ENCODE measurements at regions not wholly inside any gene's neighbourhood (a gene's known extent, or its start where the extent isn't known, plus 50 kb on each side); places are given as distances from the start of the nearest gene placed in this dataset.

- Histone ChIP-seq H3K9me3 (no peaks in the 10 kb centered on the region), H3K27ac (no peak overlapping the region), H3K36me3 (no peaks in the 10 kb centered on the region), H3K4me1 (no peaks in the 10 kb centered on the region), H3K27me3 (no peaks in the 10 kb centered on the region), H3K4me3 (no peak overlapping the region)
- TF ChIP-seq CTCF (IDR thresholded peaks at IDR 0.05) (no peak), EP300 (IDR thresholded peaks at IDR 0.05) (no peak), POLR2A (IDR thresholded peaks at IDR 0.05) (no peak), POLR2AphosphoS5 (IDR thresholded peaks at IDR 0.05) (no peak)
- intact Hi-C loops (cut with DNase I; ENCODE audit: low total_unique reads) = no loop called here
- no peak for DNase-seq
- 45 to 80% (median 58%) methylated on average over 3 of the region's 3 CpGs for WGBS, 5 donors
These were observed 121.9 kb downstream of the OSTF1 start for GRCh38 chr9:75210215-75210614.

- H3K27me3 ChIP-seq = no peaks in the 10 kb centered on the region
- no peak overlapping the region for H3K27ac ChIP-seq
- 71 to 85% (median 75%) methylated on average over 3 of the region's 3 CpGs for WGBS, 5 donors
- intact Hi-C loops (cut with DNase I; ENCODE audit: low total_unique reads) = no loop called here
- H3K9me3 ChIP-seq = no peaks in the 10 kb centered on the region
- no peak overlapping the region for H3K4me3 ChIP-seq
- TF ChIP-seq POLR2AphosphoS5 (IDR thresholded peaks at IDR 0.05) (no peak), EP300 (IDR thresholded peaks at IDR 0.05) (no peak), CTCF (IDR thresholded peaks at IDR 0.05) (no peak), POLR2A (IDR thresholded peaks at IDR 0.05) (no peak)
- DNase-seq = no peak
- no peaks in the 10 kb centered on the region for H3K36me3 ChIP-seq
- no peaks in the 10 kb centered on the region for H3K4me1 ChIP-seq
These were observed 125.5 kb downstream of the OSTF1 start for GRCh38 chr9:75213765-75214164.

- no peak for DNase-seq
- Histone ChIP-seq H3K4me3 (no peak overlapping the region), H3K27ac (no peak overlapping the region), H3K27me3 (no peaks in the 10 kb centered on the region), H3K4me1 (peaks cover 0 to 27% (median 24%) of the 10 kb centered on the region in 4 donors), H3K9me3 (peaks cover 0 to 8% (median 6%) of the 10 kb centered on the region in 4 donors), H3K36me3 (no peaks in the 10 kb centered on the region)
- 71 to 87% (median 81%) methylated on average over 2 of the region's 2 CpGs for WGBS, 5 donors
- TF ChIP-seq POLR2A (IDR thresholded peaks at IDR 0.05) (no peak), CTCF (IDR thresholded peaks at IDR 0.05) (no peak), EP300 (IDR thresholded peaks at IDR 0.05) (no peak), POLR2AphosphoS5 (IDR thresholded peaks at IDR 0.05) (no peak)
- intact Hi-C loops (cut with DNase I; ENCODE audit: low total_unique reads) = no loop called here
These were observed 138.3 kb downstream of the OSTF1 start for GRCh38 chr9:75226403-75227139.

- peak overlapping the region in 4 of 5 donors; percentile 30 to 67 (median 60) for H3K27ac ChIP-seq
- intact Hi-C loops (cut with DNase I; ENCODE audit: low total_unique reads) = no loop called here
- peaks cover 0 to 8% (median 6%) of the 10 kb centered on the region in 4 donors for H3K9me3 ChIP-seq
- TF ChIP-seq POLR2A (IDR thresholded peaks at IDR 0.05) = no peak
- no peak for TF ChIP-seq EP300 (IDR thresholded peaks at IDR 0.05)
- TF ChIP-seq CTCF (IDR thresholded peaks at IDR 0.05) = no peak
- TF ChIP-seq POLR2AphosphoS5 (IDR thresholded peaks at IDR 0.05) = no peak
- H3K4me1 ChIP-seq = peaks cover 0 to 37% (median 31%) of the 10 kb centered on the region in 4 donors
- no peaks in the 10 kb centered on the region for H3K36me3 ChIP-seq
- H3K27me3 ChIP-seq = no peaks in the 10 kb centered on the region
- no peak for DNase-seq
- 62 to 86% (median 72%) methylated on average over 3 of the region's 3 CpGs for WGBS, 5 donors
- H3K4me3 ChIP-seq = no peak overlapping the region
These were observed 140.6 kb downstream of the OSTF1 start for GRCh38 chr9:75228893-75229292.

All from stomach (tissue), 8 donors.